ENCODE measurements at regions not wholly inside any gene's neighbourhood (a gene's known extent, or its start where the extent isn't known, plus 50 kb on each side); places are given as distances from the start of the nearest gene placed in this dataset.

GRCh38 chr7:104264285-104264684, 56.5 kb upstream of the ORC5 start:
- TF ChIP-seq CTCF (conservative IDR thresholded peaks at IDR 0.05 in 1 of 2, IDR thresholded peaks at IDR 0.05 in 1 of 2; ENCODE audit: extremely low read depth in 1 of 2, insufficient read depth in 1 of 2, low read depth in 1 of 2, low read length in 2 of 2) (no peak), EZH2 (IDR thresholded peaks at IDR 0.05; ENCODE audit: borderline replicate concordance, low read length) (no peak)

Data from mammary epithelial cell (primary cell).